AG09309 (cell line): ENCODE measurements at regions not wholly inside any gene's neighbourhood (a gene's known extent, or its start where the extent isn't known, plus 50 kb on each side); places are given as distances from the start of the nearest gene placed in this dataset.

Experiments used
- DNase-seq: peaks from one replicate; pipeline ENCODE4 v3.0.0-alpha.2; 2010; ENCODE audit warnings: low read depth
- H3K4me3 ChIP-seq: 2 replicates; pipeline ENCODE4 v1.5.1; 2011; ENCODE audit warnings: mild to moderate bottlenecking, low read depth, low read length, moderate library complexity; ENCODE audit not compliant: control insufficient read depth
- CTCF ChIP-seq: IDR thresholded peaks from 2 replicates; pipeline ENCODE4 v1.5.1; 2011; ENCODE audit warnings: mild to moderate bottlenecking, low read depth, low read length, inconsistent platforms; ENCODE audit not compliant: insufficient read depth, control insufficient read depth; ENCODE audit errors: missing control alignments

GRCh38 chr1:79259390-79260336 lies 253.1 kb upstream of the ADGRL4 start:
- peak; percentile 52 for TF ChIP-seq CTCF
- peak; percentile 27 for DNase-seq

DNA sequence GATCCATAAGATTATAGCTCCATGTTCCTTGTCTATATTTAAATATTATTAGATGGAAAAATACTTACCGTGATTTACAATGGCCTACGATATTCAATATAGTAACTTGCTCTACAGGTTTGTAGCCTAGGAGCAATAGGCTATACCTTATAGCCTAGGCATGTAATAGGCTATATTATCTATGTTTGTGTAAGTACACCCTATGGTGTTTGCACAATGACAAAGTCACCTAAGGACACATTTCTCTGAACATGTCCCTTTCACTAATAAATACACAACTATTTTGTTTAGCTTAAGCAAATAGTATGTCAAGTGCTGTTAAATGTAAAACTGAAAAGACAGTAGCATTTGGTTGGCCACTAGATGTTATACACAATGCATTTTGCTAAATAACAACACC lies 248.9 kb upstream of the ADGRL4 start:
- no peak for DNase-seq
- no peak for TF ChIP-seq CTCF
- H3K4me3 ChIP-seq = no peak overlapping the region

More at GRCh38 chr1:79259390-79260336, 253.1 kb upstream of the ADGRL4 start:
- H3K4me3 ChIP-seq = no peak overlapping the region

GRCh38 chr1:79252598-79252997 lies 246.1 kb upstream of the ADGRL4 start:
- no peak for TF ChIP-seq CTCF
- DNase-seq = no peak
- H3K4me3 ChIP-seq = no peak overlapping the region

DNA sequence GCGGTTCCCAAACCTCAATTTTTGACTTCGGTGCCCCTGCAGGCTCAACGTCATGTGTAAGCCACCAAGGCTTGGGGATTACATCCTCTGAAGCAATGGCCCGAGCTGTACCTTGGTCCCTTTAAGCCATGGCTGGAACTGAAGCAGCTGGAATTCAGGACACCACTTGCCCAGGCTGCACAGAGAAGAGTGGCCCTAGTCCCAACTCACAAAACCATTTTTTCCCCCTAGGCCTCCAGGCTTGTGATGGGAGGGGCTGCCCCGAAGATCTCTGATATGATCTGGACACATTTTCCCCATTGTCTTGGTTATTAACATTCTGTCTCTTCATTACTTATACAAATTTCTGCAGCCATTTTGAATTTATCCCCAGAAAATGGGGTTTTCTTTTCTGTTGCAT lies 233.3 kb upstream of the ADGRL4 start:
- TF ChIP-seq CTCF = no peak
- H3K4me3 ChIP-seq = no peak overlapping the region
- no peak for DNase-seq

- no peak for DNase-seq
These were observed 228.9 kb upstream of the ADGRL4 start for GRCh38 chr1:79235301-79236002.

More at GRCh38 chr1:79235301-79236002, 228.9 kb upstream of the ADGRL4 start:
- no peak overlapping the region for H3K4me3 ChIP-seq
- TF ChIP-seq CTCF = no peak
